Liver (tissue), 8 donors: ENCODE measurements at regions not wholly inside any gene's neighbourhood (a gene's known extent, or its start where the extent isn't known, plus 50 kb on each side); places are given as distances from the start of the nearest gene placed in this dataset.

Experiments used
- DNase-seq: peaks from one replicate; pipeline ENCODE4 v3.0.0-alpha.2; 2017; ENCODE audit warnings: low spot score
- H3K27ac ChIP-seq, 2 donors: one replicate each; pipeline ENCODE4 v1.7.0; 2013; ENCODE audit warnings: inconsistent platforms in 2 of 2, low read length in 2 of 2, control low read depth in 1 of 2, low read depth in 1 of 2, mild to moderate bottlenecking in 1 of 2
- H3K27me3 ChIP-seq, 4 donors: one replicate each; pipeline versions ENCODE4 v1.6.1 to v1.7.0; 2013; ENCODE audit warnings: low read length in 3 of 4, inconsistent platforms in 1 of 4, mild to moderate bottlenecking in 1 of 4, moderate library complexity in 1 of 4; ENCODE audit not compliant: control insufficient read depth in 4 of 4, insufficient read depth in 4 of 4
- H3K36me3 ChIP-seq, 4 donors: one replicate each; pipeline versions ENCODE4 v1.6.1 to v1.7.0; 2013; ENCODE audit warnings: low read length in 3 of 4, mild to moderate bottlenecking in 3 of 4, low read depth in 1 of 4, moderate library complexity in 1 of 4; ENCODE audit not compliant: control insufficient read depth in 4 of 4, insufficient read depth in 3 of 4
- H3K4me1 ChIP-seq, 4 donors: one replicate each; pipeline versions ENCODE4 v1.6.1 to v1.7.0; 2013; ENCODE audit warnings: low read length in 3 of 4, mild to moderate bottlenecking in 3 of 4, moderate library complexity in 1 of 4; ENCODE audit not compliant: control insufficient read depth in 4 of 4, insufficient read depth in 4 of 4
- H3K4me3 ChIP-seq, 3 donors: one replicate each; pipeline versions ENCODE4 v1.6.1 to v1.7.0; 2013; ENCODE audit warnings: low read length in 3 of 3, control low read depth in 1 of 3, low read depth in 1 of 3, mild to moderate bottlenecking in 1 of 3
- H3K9ac ChIP-seq, 2 donors: one replicate each; pipeline ENCODE4 v1.7.0; 2013; ENCODE audit warnings: low read length in 2 of 2, mild to moderate bottlenecking in 2 of 2, moderate library complexity in 2 of 2, control low read depth in 1 of 2, low read depth in 1 of 2
- H3K9me3 ChIP-seq, 4 donors: one replicate each; pipeline versions ENCODE4 v1.6.1 to v1.7.0; 2013; ENCODE audit warnings: low read length in 3 of 4; ENCODE audit not compliant: control insufficient read depth in 4 of 4
- CTCF ChIP-seq: fragments of 150-350 bp; IDR thresholded peaks from 2 replicates; pipeline ENCODE4 v1.5.1; 2017; ENCODE audit warnings: improper control_type of control experiment, low read depth, low read length; ENCODE audit not compliant: missing input control
- FOXA1 ChIP-seq: IDR thresholded peaks from 2 replicates; pipeline ENCODE4 v1.6.1; 2016; ENCODE audit warnings: antibody characterized with exemption
- GABPA ChIP-seq, 2 donors: IDR thresholded peaks in 1 of 2; conservative IDR thresholded peaks in 1 of 2; 2 replicates each; pipeline ENCODE4 v1.6.1; 2016; ENCODE audit warnings: antibody characterized with exemption in 2 of 2, mild to moderate bottlenecking in 1 of 2, moderate library complexity in 1 of 2
- HNF4G ChIP-seq: IDR thresholded peaks from 2 replicates; pipeline ENCODE4 v1.6.1; 2016; ENCODE audit warnings: antibody characterized with exemption
- JUND ChIP-seq, 2 donors: IDR thresholded peaks; 2 replicates each; pipeline ENCODE4 v1.6.1; 2016; ENCODE audit warnings: antibody characterized with exemption in 2 of 2
- MAX ChIP-seq: IDR thresholded peaks from 2 replicates; pipeline ENCODE4 v1.6.1; 2016; ENCODE audit warnings: antibody characterized with exemption
- RAD21 ChIP-seq, 2 donors: IDR thresholded peaks; 2 replicates each; pipeline ENCODE4 v1.6.1; 2016; ENCODE audit warnings: antibody characterized with exemption in 2 of 2, mild to moderate bottlenecking in 2 of 2
- RXRA ChIP-seq, 2 donors: IDR thresholded peaks; 2 replicates each; pipeline ENCODE4 v1.6.1; 2017 to 2018; ENCODE audit warnings: antibody characterized with exemption in 2 of 2, mild to moderate bottlenecking in 1 of 2
- YY1 ChIP-seq: IDR thresholded peaks from 2 replicates; pipeline ENCODE4 v1.6.1; 2016; ENCODE audit warnings: antibody characterized with exemption, mild to moderate bottlenecking
- ZBTB33 ChIP-seq: IDR thresholded peaks from 2 replicates; pipeline ENCODE4 v1.6.1; 2016; ENCODE audit warnings: antibody characterized with exemption
- WGBS: extraction: QIAGEN DNeasy Blood & Tissue Kit; methylation state at CpG from one replicate; pipeline ENCODE4 v1.1.7; 2013; 5-methylcytosine and 5-hydroxymethylcytosine counted together
- donor health status: healthy.
- donor health status: healthy.
- donor health status: healthy.
- donor health status: healthy.
- donor health status: healthy.

- peak; percentile 13 for TF ChIP-seq CTCF
- TF ChIP-seq RAD21 (IDR thresholded peaks at IDR 0.05) = peak in 1 of 2 donors; percentile 64
- TF ChIP-seq HNF4G = no peak
- DNase-seq = no peak
- Histone ChIP-seq H3K4me1 (no peaks in the 10 kb centered on the region), H3K27me3 (no peaks in the 10 kb centered on the region), H3K4me3 (no peak overlapping the region), H3K27ac (no peak overlapping the region), H3K9ac (no peak overlapping the region), H3K36me3 (no peaks in the 10 kb centered on the region), H3K9me3 (no peaks in the 10 kb centered on the region)
- WGBS = 78% methylated on average over 26 of the region's 26 CpGs
Observed at GRCh38 chr16:85479972-85480726, 133.0 kb upstream of the GSE1 start.

DNA sequence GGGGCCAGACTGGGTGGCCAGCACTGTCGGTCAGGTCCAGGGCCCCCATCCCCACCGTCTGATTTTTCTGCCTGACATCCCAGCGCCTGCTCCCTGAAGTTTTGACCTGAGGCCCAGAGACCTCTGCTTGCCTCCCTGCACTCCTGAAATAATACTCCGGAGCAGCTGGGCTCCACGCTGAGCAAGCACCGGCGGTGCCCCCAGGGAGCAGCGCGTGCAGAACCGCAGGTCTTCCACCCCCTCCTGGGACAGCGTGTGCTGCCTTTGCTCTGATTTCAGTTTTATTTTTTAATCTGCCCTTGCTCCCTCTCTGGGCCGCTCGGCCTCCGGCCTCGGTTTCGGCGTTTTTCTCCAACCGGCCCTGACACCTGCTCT lies 132.4 kb upstream of the GSE1 start:
- no peak overlapping the region for H3K4me3 ChIP-seq
- H3K27ac ChIP-seq = no peak overlapping the region
- no peaks in the 10 kb centered on the region for H3K4me1 ChIP-seq
- H3K9me3 ChIP-seq = no peaks in the 10 kb centered on the region
- no peak for TF ChIP-seq GABPA (IDR thresholded peaks at IDR 0.05 in 1 of 2, conservative IDR thresholded peaks at IDR 0.05 in 1 of 2)
- no peak for TF ChIP-seq HNF4G
- no peak for TF ChIP-seq MAX
- TF ChIP-seq FOXA1 = no peak
- TF ChIP-seq JUND (IDR thresholded peaks at IDR 0.05) = no peak
- no peaks in the 10 kb centered on the region for H3K36me3 ChIP-seq
- no peaks in the 10 kb centered on the region for H3K27me3 ChIP-seq
- DNase-seq = no peak
- WGBS = 82% methylated on average over 18 of the region's 18 CpGs
- H3K9ac ChIP-seq = no peak overlapping the region

- Histone ChIP-seq H3K9me3 (no peaks in the 10 kb centered on the region), H3K36me3 (no peaks in the 10 kb centered on the region), H3K4me1 (no peaks in the 10 kb centered on the region), H3K27me3 (no peaks in the 10 kb centered on the region), H3K9ac (no peak overlapping the region), H3K27ac (no peak overlapping the region), H3K4me3 (no peak overlapping the region)
- no peak for TF ChIP-seq CTCF
- no peak for TF ChIP-seq JUND (IDR thresholded peaks at IDR 0.05)
- no peak for TF ChIP-seq YY1
- TF ChIP-seq RXRA (IDR thresholded peaks at IDR 0.05) = no peak
- TF ChIP-seq RAD21 (IDR thresholded peaks at IDR 0.05) = no peak
- TF ChIP-seq ZBTB33 = no peak
- WGBS = 100% methylated on average over 1 of the region's 1 CpG
- DNase-seq = no peak
Observed at GRCh38 chr16:85481206-85481605, 131.9 kb upstream of the GSE1 start.
